ENCODE measurements at regions not wholly inside any gene's neighbourhood (a gene's known extent, or its start where the extent isn't known, plus 50 kb on each side); places are given as distances from the start of the nearest gene placed in this dataset.

DNA sequence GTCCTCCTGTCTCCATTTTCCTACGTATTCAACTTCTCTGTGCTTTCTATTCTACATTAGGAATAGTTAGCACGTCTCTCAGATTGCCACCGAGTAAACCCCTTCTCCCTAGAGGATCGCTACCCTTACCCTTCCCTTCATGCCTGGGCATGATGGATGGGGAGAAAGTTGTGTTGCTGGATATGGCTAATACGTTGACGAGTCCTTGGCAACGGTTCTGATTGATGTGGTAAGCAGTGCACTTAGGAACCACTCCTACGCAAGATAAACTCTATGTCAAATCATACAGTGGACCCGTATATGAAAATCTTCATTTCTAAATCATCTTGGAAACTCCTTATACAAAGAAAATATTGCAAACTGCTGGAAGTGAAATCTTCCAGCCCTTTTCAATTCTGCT lies 224.5 kb downstream of the EFNB2 start:
- TF ChIP-seq POLR2A (IDR thresholded peaks at IDR 0.05; ENCODE audit: low read depth, low read length) = no peak
- TF ChIP-seq TAF1 (IDR thresholded peaks at IDR 0.05; ENCODE audit: borderline replicate concordance, low read depth, low read length) = no peak
- no peak for TF ChIP-seq POLR2AphosphoS5 (IDR thresholded peaks at IDR 0.05; ENCODE audit: low read depth, low read length)

Measured in GM12892 (cell line).